ENCODE measurements at regions not wholly inside any gene's neighbourhood (a gene's known extent, or its start where the extent isn't known, plus 50 kb on each side); places are given as distances from the start of the nearest gene placed in this dataset.

- H3K36me3 ChIP-seq (ENCODE audit: control insufficient read depth in 4 of 4, insufficient read depth in 4 of 4, low read length in 3 of 4), result no peaks in the 10 kb centered on the region
- no peaks in the 10 kb centered on the region for H3K27me3 ChIP-seq (replicated peaks in 2 of 5; ENCODE audit: control insufficient read depth in 4 of 5, insufficient read depth in 5 of 5, low read length in 4 of 5)
- no peak overlapping the region for H3K4me3 ChIP-seq (ENCODE audit: control insufficient read depth in 1 of 7, extremely low read depth in 1 of 7, insufficient read depth in 4 of 7, low read depth in 2 of 7, low read length in 6 of 7)
- DNase-seq, result no peak
- no peaks in the 10 kb centered on the region for H3K9me3 ChIP-seq (ENCODE audit: control extremely low read depth in 1 of 5, control insufficient read depth in 4 of 5, insufficient read depth in 2 of 5, low read depth in 1 of 5, low read length in 4 of 5)
- peaks cover 0 to under 1% (median under 1%) of the 10 kb centered on the region in 4 experiments for H3K4me1 ChIP-seq (ENCODE audit: control extremely low read depth in 1 of 4, control insufficient read depth in 4 of 4, insufficient read depth in 4 of 4, low read length in 3 of 4)
- POLR2A ChIA-PET, result interaction anchor here (0.6 to 0.9 kb wide), 2 partner anchors 127 to 1436 kb away, joined by 3 read pairs; no protein-coding TSS in a partner anchor
- CTCF ChIA-PET, result interaction anchor here (0.9 to 1.3 kb wide), 2 partner anchors 17 to 189 kb away, joined by 3 read pairs; no protein-coding TSS in a partner anchor
- WGBS (ENCODE audit: insufficient coverage), result 97% methylated on average over 6 of the region's 6 CpGs
- H3K27ac ChIP-seq (ENCODE audit: insufficient read depth in 1 of 2, low read depth in 1 of 2, low read length in 2 of 2, poor library complexity in 1 of 2, severe bottlenecking in 2 of 2), result no peak overlapping the region
Observed at GRCh38 chr14:34038358-34039057, 87.6 kb upstream of the EGLN3 start.

GRCh38 chr14:34036319-34036766 lies 85.5 kb upstream of the EGLN3 start:
- no peaks in the 10 kb centered on the region for H3K9me3 ChIP-seq (ENCODE audit: control extremely low read depth in 1 of 5, control insufficient read depth in 4 of 5, insufficient read depth in 2 of 5, low read depth in 1 of 5, low read length in 4 of 5)
- no peaks in the 10 kb centered on the region for H3K36me3 ChIP-seq (ENCODE audit: control insufficient read depth in 4 of 4, insufficient read depth in 4 of 4, low read length in 3 of 4)
- H3K27me3 ChIP-seq (replicated peaks in 2 of 5; ENCODE audit: control insufficient read depth in 4 of 5, insufficient read depth in 5 of 5, low read length in 4 of 5), result no peaks in the 10 kb centered on the region
- CTCF ChIA-PET, result interaction anchor here (1.3 kb wide), 1 partner anchor 11 kb away, joined by 3 read pairs; no protein-coding TSS in a partner anchor
- no peak overlapping the region for H3K4me3 ChIP-seq (ENCODE audit: control insufficient read depth in 1 of 7, extremely low read depth in 1 of 7, insufficient read depth in 4 of 7, low read depth in 2 of 7, low read length in 6 of 7)
- 100% methylated on average over 2 of the region's 2 CpGs for WGBS (ENCODE audit: insufficient coverage)
- no peak for DNase-seq
- POLR2A ChIA-PET, result no interaction called here
- H3K4me1 ChIP-seq (ENCODE audit: control extremely low read depth in 1 of 4, control insufficient read depth in 4 of 4, insufficient read depth in 4 of 4, low read length in 3 of 4), result no peaks in the 10 kb centered on the region
- H3K27ac ChIP-seq (ENCODE audit: insufficient read depth in 1 of 2, low read depth in 1 of 2, low read length in 2 of 2, poor library complexity in 1 of 2, severe bottlenecking in 2 of 2), result no peak overlapping the region

- no peaks in the 10 kb centered on the region for H3K27me3 ChIP-seq (replicated peaks in 2 of 5; ENCODE audit: control insufficient read depth in 4 of 5, insufficient read depth in 5 of 5, low read length in 4 of 5)
- ChIA-PET POLR2A (no interaction called here), CTCF (interaction anchor here (1.3 kb wide), 1 partner anchor 10 kb away, joined by 3 read pairs; no protein-coding TSS in a partner anchor)
- no peak for DNase-seq
- WGBS (ENCODE audit: insufficient coverage), result 100% methylated on average over 1 of the region's 1 CpG
- no peaks in the 10 kb centered on the region for H3K9me3 ChIP-seq (ENCODE audit: control extremely low read depth in 1 of 5, control insufficient read depth in 4 of 5, insufficient read depth in 2 of 5, low read depth in 1 of 5, low read length in 4 of 5)
- H3K4me1 ChIP-seq (ENCODE audit: control extremely low read depth in 1 of 4, control insufficient read depth in 4 of 4, insufficient read depth in 4 of 4, low read length in 3 of 4), result no peaks in the 10 kb centered on the region
- no peak overlapping the region for H3K4me3 ChIP-seq (ENCODE audit: control insufficient read depth in 1 of 7, extremely low read depth in 1 of 7, insufficient read depth in 4 of 7, low read depth in 2 of 7, low read length in 6 of 7)
- no peaks in the 10 kb centered on the region for H3K36me3 ChIP-seq (ENCODE audit: control insufficient read depth in 4 of 4, insufficient read depth in 4 of 4, low read length in 3 of 4)
- H3K27ac ChIP-seq (ENCODE audit: insufficient read depth in 1 of 2, low read depth in 1 of 2, low read length in 2 of 2, poor library complexity in 1 of 2, severe bottlenecking in 2 of 2), result no peak overlapping the region
Observed at GRCh38 chr14:34035934-34036250, 85.0 kb upstream of the EGLN3 start.

GRCh38 chr14:34035177-34035933 lies 84.5 kb upstream of the EGLN3 start:
- Histone ChIP-seq H3K9me3 (ENCODE audit: control extremely low read depth in 1 of 5, control insufficient read depth in 4 of 5, insufficient read depth in 2 of 5, low read depth in 1 of 5, low read length in 4 of 5) (no peaks in the 10 kb centered on the region), H3K4me1 (ENCODE audit: control extremely low read depth in 1 of 4, control insufficient read depth in 4 of 4, insufficient read depth in 4 of 4, low read length in 3 of 4) (no peaks in the 10 kb centered on the region), H3K36me3 (ENCODE audit: control insufficient read depth in 4 of 4, insufficient read depth in 4 of 4, low read length in 3 of 4) (no peaks in the 10 kb centered on the region), H3K27ac (ENCODE audit: insufficient read depth in 1 of 2, low read depth in 1 of 2, low read length in 2 of 2, poor library complexity in 1 of 2, severe bottlenecking in 2 of 2) (no peak overlapping the region), H3K27me3 (replicated peaks in 2 of 5; ENCODE audit: control insufficient read depth in 4 of 5, insufficient read depth in 5 of 5, low read length in 4 of 5) (no peaks in the 10 kb centered on the region), H3K4me3 (ENCODE audit: control insufficient read depth in 1 of 7, extremely low read depth in 1 of 7, insufficient read depth in 4 of 7, low read depth in 2 of 7, low read length in 6 of 7) (no peak overlapping the region)
- DNase-seq, result no peak
- 97% methylated on average over 10 of the region's 10 CpGs for WGBS (ENCODE audit: insufficient coverage)
- ChIA-PET POLR2A (no interaction called here), CTCF (interaction anchor here (1.3 kb wide), 1 partner anchor 10 kb away, joined by 3 read pairs; no protein-coding TSS in a partner anchor)

GRCh38 chr14:34034447-34035176 lies 83.7 kb upstream of the EGLN3 start:
- peak in 2 of 3 donors; percentile 20 to 27 for DNase-seq
- H3K9me3 ChIP-seq (ENCODE audit: control extremely low read depth in 1 of 5, control insufficient read depth in 4 of 5, insufficient read depth in 2 of 5, low read depth in 1 of 5, low read length in 4 of 5), result no peaks in the 10 kb centered on the region
- H3K36me3 ChIP-seq (ENCODE audit: control insufficient read depth in 4 of 4, insufficient read depth in 4 of 4, low read length in 3 of 4), result no peaks in the 10 kb centered on the region
- H3K4me1 ChIP-seq (ENCODE audit: control extremely low read depth in 1 of 4, control insufficient read depth in 4 of 4, insufficient read depth in 4 of 4, low read length in 3 of 4), result no peaks in the 10 kb centered on the region
- WGBS (ENCODE audit: insufficient coverage), result 93% methylated on average over 9 of the region's 11 CpGs
- H3K27ac ChIP-seq (ENCODE audit: insufficient read depth in 1 of 2, low read depth in 1 of 2, low read length in 2 of 2, poor library complexity in 1 of 2, severe bottlenecking in 2 of 2), result no peak overlapping the region
- no peaks in the 10 kb centered on the region for H3K27me3 ChIP-seq (replicated peaks in 2 of 5; ENCODE audit: control insufficient read depth in 4 of 5, insufficient read depth in 5 of 5, low read length in 4 of 5)
- H3K4me3 ChIP-seq (ENCODE audit: control insufficient read depth in 1 of 7, extremely low read depth in 1 of 7, insufficient read depth in 4 of 7, low read depth in 2 of 7, low read length in 6 of 7), result no peak overlapping the region
- POLR2A ChIA-PET, result no interaction called here
- CTCF ChIA-PET, result interaction anchor here (0.6 to 1.3 kb wide), 3 partner anchors 9 to 185 kb away, joined by 3 read pairs; no protein-coding TSS in a partner anchor

- no peak overlapping the region for H3K4me3 ChIP-seq (ENCODE audit: control insufficient read depth in 1 of 7, extremely low read depth in 1 of 7, insufficient read depth in 4 of 7, low read depth in 2 of 7, low read length in 6 of 7)
- H3K27ac ChIP-seq (ENCODE audit: insufficient read depth in 1 of 2, low read depth in 1 of 2, low read length in 2 of 2, poor library complexity in 1 of 2, severe bottlenecking in 2 of 2), result no peak overlapping the region
- 100% methylated on average over 2 of the region's 5 CpGs for WGBS (ENCODE audit: insufficient coverage)
- ChIA-PET POLR2A (no interaction called here), CTCF (interaction anchor here (1.0 to 1.1 kb wide), 4 partner anchors 10 to 74 kb away, joined by 3 to 4 read pairs (median 3); no protein-coding TSS in a partner anchor)
- no peaks in the 10 kb centered on the region for H3K27me3 ChIP-seq (replicated peaks in 2 of 5; ENCODE audit: control insufficient read depth in 4 of 5, insufficient read depth in 5 of 5, low read length in 4 of 5)
- H3K4me1 ChIP-seq (ENCODE audit: control extremely low read depth in 1 of 4, control insufficient read depth in 4 of 4, insufficient read depth in 4 of 4, low read length in 3 of 4), result no peaks in the 10 kb centered on the region
- no peaks in the 10 kb centered on the region for H3K36me3 ChIP-seq (ENCODE audit: control insufficient read depth in 4 of 4, insufficient read depth in 4 of 4, low read length in 3 of 4)
- no peaks in the 10 kb centered on the region for H3K9me3 ChIP-seq (ENCODE audit: control extremely low read depth in 1 of 5, control insufficient read depth in 4 of 5, insufficient read depth in 2 of 5, low read depth in 1 of 5, low read length in 4 of 5)
- DNase-seq, result no peak
Observed at GRCh38 chr14:34032720-34033119, 81.8 kb upstream of the EGLN3 start.

Measured in common myeloid progenitor, CD34-positive (primary cell).